ENCODE measurements at regions not wholly inside any gene's neighbourhood (a gene's known extent, or its start where the extent isn't known, plus 50 kb on each side); places are given as distances from the start of the nearest gene placed in this dataset.

- intact Hi-C loops (cut with DNase I) = no loop called here
- no peak overlapping the region for H3K4me3 ChIP-seq
These were observed 310.8 kb upstream of the BOD1L1 start for GRCh38 chr4:13938299-13938698.

GRCh38 chr4:13940921-13941320 lies 313.4 kb upstream of the BOD1L1 start:
- Histone ChIP-seq H3K27ac (replicated peaks in 1 of 4) (no peak overlapping the region), H3K27me3 (no peaks in the 10 kb centered on the region), H3K9me3 (no peaks in the 10 kb centered on the region), H3K36me3 (no peaks in the 10 kb centered on the region), H3K4me1 (no peaks in the 10 kb centered on the region), H3K4me3 (no peak overlapping the region)
- peak; percentile 84 for DNase-seq (ENCODE audit: extremely low spot score)
- WGBS = 73% methylated on average over 3 of the region's 3 CpGs
- TF ChIP-seq EP300 (IDR thresholded peaks at IDR 0.05) (no peak), POLR2AphosphoS5 (IDR thresholded peaks at IDR 0.05) (no peak), CTCF (IDR thresholded peaks at IDR 0.05) (no peak), POLR2A (IDR thresholded peaks at IDR 0.05; ENCODE audit: low read depth) (no peak)
- intact Hi-C loops (cut with DNase I) = no loop called here

More at GRCh38 chr4:13938299-13938698, 310.8 kb upstream of the BOD1L1 start:
- Histone ChIP-seq H3K36me3 (no peaks in the 10 kb centered on the region), H3K9me3 (no peaks in the 10 kb centered on the region), H3K27ac (replicated peaks in 1 of 4) (no peak overlapping the region), H3K27me3 (no peaks in the 10 kb centered on the region), H3K4me1 (no peaks in the 10 kb centered on the region)
- TF ChIP-seq POLR2A (IDR thresholded peaks at IDR 0.05; ENCODE audit: low read depth) (no peak), POLR2AphosphoS5 (IDR thresholded peaks at IDR 0.05) (no peak), EP300 (IDR thresholded peaks at IDR 0.05) (no peak)
- DNase-seq (ENCODE audit: extremely low spot score) = no peak
- 92% methylated on average over 3 of the region's 3 CpGs for WGBS

GRCh38 chr4:13942977-13943376 lies 315.5 kb upstream of the BOD1L1 start:
- TF ChIP-seq POLR2A (IDR thresholded peaks at IDR 0.05; ENCODE audit: low read depth) = no peak
- no peak for TF ChIP-seq EP300 (IDR thresholded peaks at IDR 0.05)
- no peak for TF ChIP-seq CTCF (IDR thresholded peaks at IDR 0.05)
- no peak for TF ChIP-seq POLR2AphosphoS5 (IDR thresholded peaks at IDR 0.05)
- Histone ChIP-seq H3K36me3 (no peaks in the 10 kb centered on the region), H3K9me3 (no peaks in the 10 kb centered on the region), H3K4me1 (no peaks in the 10 kb centered on the region), H3K27me3 (no peaks in the 10 kb centered on the region), H3K27ac (replicated peaks in 1 of 4) (no peak overlapping the region), H3K4me3 (no peak overlapping the region)
- DNase-seq (ENCODE audit: extremely low spot score) = no peak
- intact Hi-C loops (cut with DNase I) = no loop called here
- 89% methylated on average over 3 of the region's 3 CpGs for WGBS

- no peaks in the 10 kb centered on the region for H3K4me1 ChIP-seq
- TF ChIP-seq EP300 (IDR thresholded peaks at IDR 0.05) (no peak), CTCF (IDR thresholded peaks at IDR 0.05) (no peak), POLR2A (IDR thresholded peaks at IDR 0.05; ENCODE audit: low read depth) (no peak), POLR2AphosphoS5 (IDR thresholded peaks at IDR 0.05) (no peak)
- no peaks in the 10 kb centered on the region for H3K36me3 ChIP-seq
- H3K27me3 ChIP-seq = no peaks in the 10 kb centered on the region
- intact Hi-C loops (cut with DNase I) = no loop called here
- WGBS = 87% methylated on average over 10 of the region's 10 CpGs
- DNase-seq (ENCODE audit: extremely low spot score) = peak; percentile 82
- no peak overlapping the region for H3K4me3 ChIP-seq
- no peak overlapping the region for H3K27ac ChIP-seq (replicated peaks in 1 of 4)
- no peaks in the 10 kb centered on the region for H3K9me3 ChIP-seq
These were observed 316.6 kb upstream of the BOD1L1 start for GRCh38 chr4:13944095-13944511.

GRCh38 chr4:13947921-13948320 lies 320.4 kb upstream of the BOD1L1 start:
- no peaks in the 10 kb centered on the region for H3K9me3 ChIP-seq
- no peak overlapping the region for H3K4me3 ChIP-seq
- no peaks in the 10 kb centered on the region for H3K27me3 ChIP-seq
- no peak for DNase-seq (ENCODE audit: extremely low spot score)
- intact Hi-C loops (cut with DNase I) = no loop called here
- H3K27ac ChIP-seq (replicated peaks in 1 of 4) = no peak overlapping the region
- no peak for TF ChIP-seq POLR2A (IDR thresholded peaks at IDR 0.05; ENCODE audit: low read depth)
- TF ChIP-seq CTCF (IDR thresholded peaks at IDR 0.05) = no peak
- TF ChIP-seq POLR2AphosphoS5 (IDR thresholded peaks at IDR 0.05) = no peak
- no peak for TF ChIP-seq EP300 (IDR thresholded peaks at IDR 0.05)
- H3K4me1 ChIP-seq = no peaks in the 10 kb centered on the region
- WGBS = 89% methylated on average over 1 of the region's 1 CpG
- no peaks in the 10 kb centered on the region for H3K36me3 ChIP-seq

All from esophagus muscularis mucosa (tissue), 4 donors.